ENCODE measurements at regions not wholly inside any gene's neighbourhood (a gene's known extent, or its start where the extent isn't known, plus 50 kb on each side); places are given as distances from the start of the nearest gene placed in this dataset.

GRCh38 chr14:38108681-38109080 lies 99.0 kb upstream of the SSTR1 start:
- H3K9me3 Mint-ChIP-seq = peaks cover 21% of the 10 kb centered on the region
- H3K4me1 Mint-ChIP-seq (ENCODE audit: low read depth) = peaks cover 10% of the 10 kb centered on the region
- no peaks in the 10 kb centered on the region for H3K27me3 Mint-ChIP-seq
- no peak overlapping the region for H3K4me3 Mint-ChIP-seq
- H3K27ac Mint-ChIP-seq = no peak overlapping the region
- peaks cover 4% of the 10 kb centered on the region for H3K36me3 Mint-ChIP-seq (ENCODE audit: low read depth)

- no peak overlapping the region for H3K4me3 Mint-ChIP-seq
- H3K9me3 Mint-ChIP-seq = peaks cover 21% of the 10 kb centered on the region
- H3K27me3 Mint-ChIP-seq = no peaks in the 10 kb centered on the region
- H3K4me1 Mint-ChIP-seq (ENCODE audit: low read depth) = peaks cover 10% of the 10 kb centered on the region
- H3K27ac Mint-ChIP-seq = no peak overlapping the region
- H3K36me3 Mint-ChIP-seq (ENCODE audit: low read depth) = peaks cover 4% of the 10 kb centered on the region
Measured at GRCh38 chr14:38110258-38110657, 97.4 kb upstream of the SSTR1 start.

- Mint-ChIP-seq H3K36me3 (ENCODE audit: low read depth) (peaks cover 4% of the 10 kb centered on the region), H3K4me3 (no peak overlapping the region), H3K4me1 (ENCODE audit: low read depth) (peaks cover 10% of the 10 kb centered on the region), H3K27ac (no peak overlapping the region), H3K9me3 (peaks cover 20% of the 10 kb centered on the region), H3K27me3 (no peaks in the 10 kb centered on the region)
Measured at GRCh38 chr14:38111046-38111445, 96.7 kb upstream of the SSTR1 start.

DNA sequence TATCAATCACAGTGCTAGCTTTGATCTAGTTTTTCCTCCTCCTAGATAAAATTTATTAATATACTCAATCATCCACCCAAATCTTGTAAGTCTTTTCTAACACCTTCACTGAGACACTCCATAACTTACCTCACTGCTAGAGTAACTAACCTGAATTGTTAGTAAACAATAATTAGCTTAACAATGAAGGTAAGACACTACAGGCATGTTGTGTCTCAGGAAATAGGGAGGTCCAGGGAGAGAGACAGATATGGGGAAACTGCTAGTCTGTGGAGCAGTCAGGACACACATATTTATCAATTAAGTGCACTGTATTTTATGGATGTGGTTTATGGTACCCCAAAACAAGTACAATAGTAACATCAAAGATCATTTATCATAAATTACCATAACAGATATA lies 94.2 kb upstream of the SSTR1 start:
- Mint-ChIP-seq H3K36me3 (ENCODE audit: low read depth) (no peaks in the 10 kb centered on the region), H3K27me3 (no peaks in the 10 kb centered on the region), H3K27ac (no peak overlapping the region), H3K4me1 (ENCODE audit: low read depth) (no peaks in the 10 kb centered on the region), H3K9me3 (peaks cover 8% of the 10 kb centered on the region), H3K4me3 (no peak overlapping the region)

DNA sequence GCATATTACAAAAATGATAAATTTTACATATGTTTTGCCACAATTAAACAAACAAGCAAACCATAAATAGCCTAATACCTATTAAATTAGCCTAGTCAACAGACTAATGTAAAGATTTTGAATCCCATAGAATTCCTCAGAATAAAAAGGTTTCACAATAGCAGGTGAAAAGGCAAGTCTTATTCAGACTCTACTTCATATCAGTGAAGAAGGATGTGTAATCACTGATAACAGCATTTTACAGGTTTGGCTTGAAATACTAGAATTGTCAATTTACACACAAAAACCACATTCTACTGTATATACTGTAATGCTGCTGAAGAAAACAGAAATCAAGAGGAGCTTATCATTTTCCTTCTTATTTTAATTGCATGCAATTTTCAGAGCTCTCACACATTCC lies 90.8 kb upstream of the SSTR1 start:
- Mint-ChIP-seq H3K27ac (no peak overlapping the region), H3K4me3 (no peak overlapping the region), H3K9me3 (no peaks in the 10 kb centered on the region), H3K36me3 (ENCODE audit: low read depth) (no peaks in the 10 kb centered on the region), H3K4me1 (ENCODE audit: low read depth) (peaks cover 5% of the 10 kb centered on the region), H3K27me3 (no peaks in the 10 kb centered on the region)

GRCh38 chr14:38120109-38120508 lies 87.6 kb upstream of the SSTR1 start:
- H3K4me3 Mint-ChIP-seq = no peak overlapping the region
- H3K27me3 Mint-ChIP-seq = no peaks in the 10 kb centered on the region
- no peaks in the 10 kb centered on the region for H3K36me3 Mint-ChIP-seq (ENCODE audit: low read depth)
- H3K9me3 Mint-ChIP-seq = no peaks in the 10 kb centered on the region
- peaks cover 16% of the 10 kb centered on the region for H3K4me1 Mint-ChIP-seq (ENCODE audit: low read depth)
- no peak overlapping the region for H3K27ac Mint-ChIP-seq

- H3K4me1 Mint-ChIP-seq (ENCODE audit: low read depth) = peaks cover 26% of the 10 kb centered on the region
- H3K9me3 Mint-ChIP-seq = no peaks in the 10 kb centered on the region
- no peaks in the 10 kb centered on the region for H3K36me3 Mint-ChIP-seq (ENCODE audit: low read depth)
- H3K4me3 Mint-ChIP-seq = no peak overlapping the region
- H3K27ac Mint-ChIP-seq = no peak overlapping the region
- no peaks in the 10 kb centered on the region for H3K27me3 Mint-ChIP-seq
Measured at GRCh38 chr14:38121320-38122020, 86.2 kb upstream of the SSTR1 start.

DNA sequence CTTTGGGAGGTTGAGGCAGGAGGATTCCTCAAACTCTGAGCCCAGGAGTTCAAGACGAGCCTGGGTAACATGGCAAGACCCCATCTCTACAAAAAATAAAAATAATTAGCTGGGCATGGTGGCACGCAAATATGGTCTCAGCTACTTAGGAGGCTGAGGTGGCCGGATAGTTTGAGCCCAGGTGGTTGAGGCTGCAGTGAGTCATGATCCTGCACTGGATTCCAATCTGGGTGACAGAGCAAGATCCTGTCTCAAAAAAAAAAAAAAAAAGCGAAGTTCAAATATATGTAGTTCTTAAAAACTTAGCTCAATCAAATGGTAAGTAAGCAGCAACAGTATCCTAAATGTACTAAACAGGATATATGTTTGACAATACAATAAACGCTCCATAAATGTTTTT lies 85.5 kb upstream of the SSTR1 start:
- Mint-ChIP-seq H3K27ac (no peak overlapping the region), H3K36me3 (ENCODE audit: low read depth) (no peaks in the 10 kb centered on the region), H3K4me3 (no peak overlapping the region), H3K27me3 (no peaks in the 10 kb centered on the region), H3K9me3 (no peaks in the 10 kb centered on the region), H3K4me1 (ENCODE audit: low read depth) (peaks cover 26% of the 10 kb centered on the region)

DNA sequence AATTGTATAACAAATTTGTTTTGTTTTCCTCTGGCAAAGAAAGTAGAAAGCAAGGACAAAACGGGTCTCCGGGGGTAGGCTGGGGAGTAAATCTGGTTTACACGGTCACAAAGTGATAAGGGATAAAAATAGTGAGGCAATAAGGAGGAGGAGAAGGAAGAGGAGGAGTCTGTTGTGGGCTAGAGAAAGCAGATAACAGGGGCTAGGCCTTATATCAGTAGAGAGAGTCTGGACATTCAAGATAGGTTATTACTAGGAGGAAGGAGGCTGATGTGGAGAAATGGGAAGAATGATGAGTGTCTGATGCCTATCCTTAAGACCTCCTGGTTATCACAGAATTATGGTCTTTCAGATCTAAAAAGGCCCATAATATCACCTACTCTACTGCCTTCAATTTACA lies 83.2 kb upstream of the SSTR1 start:
- H3K4me3 Mint-ChIP-seq = no peak overlapping the region
- no peaks in the 10 kb centered on the region for H3K36me3 Mint-ChIP-seq (ENCODE audit: low read depth)
- H3K9me3 Mint-ChIP-seq = no peaks in the 10 kb centered on the region

DNA sequence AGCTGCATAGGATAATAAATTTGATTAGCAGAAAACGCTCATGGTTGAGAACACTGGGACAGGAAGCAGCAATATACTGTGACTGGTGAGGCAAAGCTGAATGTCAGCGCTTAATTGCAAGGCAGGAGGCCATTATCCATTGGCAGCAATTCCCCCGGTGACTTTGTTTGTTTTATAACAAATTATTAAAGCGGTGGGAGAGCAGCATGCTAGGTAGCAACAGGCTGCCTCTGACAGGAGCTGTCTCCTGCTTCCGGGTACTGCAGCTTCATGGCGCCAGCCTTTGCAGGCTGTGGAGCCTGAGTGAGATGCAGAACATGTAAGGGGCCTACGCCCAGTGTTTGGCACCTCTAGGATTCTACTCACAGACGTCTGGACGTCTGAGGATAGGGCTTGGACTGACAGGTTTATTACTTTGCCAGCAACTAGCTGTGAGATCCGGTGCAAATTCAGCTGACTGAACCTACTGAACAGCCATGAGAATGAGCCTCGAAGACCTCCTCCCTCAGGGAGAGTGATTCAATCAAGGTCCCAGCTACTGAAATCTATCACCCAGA lies 82.1 kb upstream of the SSTR1 start:
- Mint-ChIP-seq H3K27ac (no peak overlapping the region), H3K36me3 (ENCODE audit: low read depth) (no peaks in the 10 kb centered on the region), H3K4me1 (ENCODE audit: low read depth) (peaks cover 44% of the 10 kb centered on the region), H3K9me3 (no peaks in the 10 kb centered on the region), H3K4me3 (no peak overlapping the region), H3K27me3 (no peaks in the 10 kb centered on the region)

More for the DNA sequence above, 83.2 kb upstream of the SSTR1 start:
- peaks cover 34% of the 10 kb centered on the region for H3K4me1 Mint-ChIP-seq (ENCODE audit: low read depth)
- H3K27ac Mint-ChIP-seq = no peak overlapping the region
- H3K27me3 Mint-ChIP-seq = no peaks in the 10 kb centered on the region

- H3K9me3 Mint-ChIP-seq = no peaks in the 10 kb centered on the region
- peaks cover 39% of the 10 kb centered on the region for H3K4me1 Mint-ChIP-seq (ENCODE audit: low read depth)
- H3K4me3 Mint-ChIP-seq = no peak overlapping the region
- no peaks in the 10 kb centered on the region for H3K36me3 Mint-ChIP-seq (ENCODE audit: low read depth)
- no peak overlapping the region for H3K27ac Mint-ChIP-seq
- no peaks in the 10 kb centered on the region for H3K27me3 Mint-ChIP-seq
Measured at GRCh38 chr14:38127356-38127755, 80.3 kb upstream of the SSTR1 start.

GRCh38 chr14:38127784-38128183 lies 79.9 kb upstream of the SSTR1 start:
- no peaks in the 10 kb centered on the region for H3K9me3 Mint-ChIP-seq
- no peak overlapping the region for H3K27ac Mint-ChIP-seq
- no peak overlapping the region for H3K4me3 Mint-ChIP-seq
- peaks cover 39% of the 10 kb centered on the region for H3K4me1 Mint-ChIP-seq (ENCODE audit: low read depth)
- no peaks in the 10 kb centered on the region for H3K27me3 Mint-ChIP-seq
- no peaks in the 10 kb centered on the region for H3K36me3 Mint-ChIP-seq (ENCODE audit: low read depth)

DNA sequence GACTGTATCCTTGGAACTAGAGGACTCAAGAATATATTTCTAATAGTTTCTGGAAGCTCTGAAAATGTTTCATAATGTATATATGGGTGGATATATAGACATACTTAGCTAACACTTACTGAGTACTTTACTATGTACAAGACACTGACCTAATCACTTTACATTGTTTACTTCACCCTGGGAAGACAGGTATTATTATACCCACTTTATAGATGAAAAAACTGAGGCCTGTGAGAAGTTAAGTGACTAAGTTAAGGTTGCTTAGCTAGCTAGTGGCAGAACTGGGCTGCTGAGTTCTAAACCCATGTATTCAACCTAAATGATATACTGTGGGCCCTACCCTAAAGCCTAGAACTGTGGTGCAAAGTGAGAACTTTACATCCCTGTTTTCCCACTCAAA lies 79.1 kb upstream of the SSTR1 start:
- no peak overlapping the region for H3K4me3 Mint-ChIP-seq
- no peaks in the 10 kb centered on the region for H3K27me3 Mint-ChIP-seq
- H3K9me3 Mint-ChIP-seq = no peaks in the 10 kb centered on the region
- no peak overlapping the region for H3K27ac Mint-ChIP-seq
- peaks cover 39% of the 10 kb centered on the region for H3K4me1 Mint-ChIP-seq (ENCODE audit: low read depth)
- no peaks in the 10 kb centered on the region for H3K36me3 Mint-ChIP-seq (ENCODE audit: low read depth)

GRCh38 chr14:38129192-38129591 lies 78.5 kb upstream of the SSTR1 start:
- Mint-ChIP-seq H3K27ac (no peak overlapping the region), H3K27me3 (no peaks in the 10 kb centered on the region), H3K4me1 (ENCODE audit: low read depth) (peaks cover 36% of the 10 kb centered on the region), H3K9me3 (no peaks in the 10 kb centered on the region), H3K36me3 (ENCODE audit: low read depth) (no peaks in the 10 kb centered on the region), H3K4me3 (no peak overlapping the region)

GRCh38 chr14:38129705-38130104 lies 78.0 kb upstream of the SSTR1 start:
- Mint-ChIP-seq H3K4me1 (ENCODE audit: low read depth) (peaks cover 31% of the 10 kb centered on the region), H3K9me3 (no peaks in the 10 kb centered on the region), H3K27me3 (no peaks in the 10 kb centered on the region), H3K27ac (no peak overlapping the region), H3K36me3 (ENCODE audit: low read depth) (no peaks in the 10 kb centered on the region), H3K4me3 (no peak overlapping the region)

DNA sequence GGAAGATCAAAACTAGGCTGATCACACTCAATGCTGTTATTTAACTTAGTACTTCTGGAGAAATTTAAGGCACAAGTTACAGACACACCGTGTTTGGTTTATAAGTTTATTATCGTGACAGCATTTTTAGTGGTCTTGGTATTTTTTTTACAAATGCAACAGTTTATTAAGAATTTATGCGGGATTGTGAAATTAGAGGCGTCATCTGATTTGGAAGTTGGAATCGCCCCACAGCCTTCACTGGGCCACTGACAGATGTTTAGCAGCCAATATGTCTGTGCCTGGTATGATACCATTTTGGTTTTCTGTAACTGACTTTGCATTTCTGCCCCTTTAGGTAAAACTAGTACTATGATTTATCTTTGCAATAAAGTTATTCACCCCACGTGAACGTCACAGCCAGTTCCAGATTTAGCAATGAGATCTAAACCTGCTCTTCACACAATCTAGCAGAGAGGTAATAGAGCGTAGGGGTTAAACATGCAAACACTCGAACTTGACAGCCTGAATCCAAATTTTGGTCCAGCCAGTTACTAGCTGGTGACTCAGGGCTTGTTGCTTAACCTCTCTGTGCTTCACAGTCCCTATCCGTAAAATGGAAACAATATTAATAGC lies 73.2 kb upstream of the SSTR1 start:
- Mint-ChIP-seq H3K36me3 (ENCODE audit: low read depth) (no peaks in the 10 kb centered on the region), H3K4me3 (no peak overlapping the region), H3K27me3 (no peaks in the 10 kb centered on the region), H3K4me1 (ENCODE audit: low read depth) (peaks cover 9% of the 10 kb centered on the region), H3K9me3 (no peaks in the 10 kb centered on the region), H3K27ac (no peak overlapping the region)
